ENCODE measurements at regions not wholly inside any gene's neighbourhood (a gene's known extent, or its start where the extent isn't known, plus 50 kb on each side); places are given as distances from the start of the nearest gene placed in this dataset.
"Not testable (repeated sequence)": the region's sequence is repeated elsewhere in the genome, so short reads cannot be mapped to it uniquely, and the experiment has no call there.

DNA sequence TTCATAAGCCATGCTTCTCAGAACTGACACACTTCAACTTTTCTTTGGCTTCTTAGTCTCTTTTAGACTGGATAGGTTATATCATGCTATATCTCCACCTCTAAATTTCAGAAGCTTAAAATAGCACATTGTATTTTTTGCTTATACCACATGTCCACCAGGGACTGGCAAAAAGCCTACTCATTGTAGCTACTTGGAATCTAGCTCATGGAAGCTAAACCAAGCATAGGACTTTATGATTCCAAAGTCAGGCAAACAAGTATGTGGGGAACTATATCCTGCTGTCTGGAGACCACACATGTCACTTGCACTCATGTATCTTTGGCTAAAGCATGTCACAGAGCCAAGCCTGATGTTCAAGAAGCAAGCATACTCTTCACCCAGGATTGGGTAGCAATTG lies 245.0 kb upstream of the RASGRP1 start:
- Mint-ChIP-seq H3K27ac (no peak overlapping the region), H3K9me3 (no peaks in the 10 kb centered on the region), H3K4me1 (no peaks in the 10 kb centered on the region), H3K27me3 (no peaks in the 10 kb centered on the region), H3K36me3 (no peaks in the 10 kb centered on the region), H3K4me3 (no peak overlapping the region)
- DNase-seq = no peak

DNA sequence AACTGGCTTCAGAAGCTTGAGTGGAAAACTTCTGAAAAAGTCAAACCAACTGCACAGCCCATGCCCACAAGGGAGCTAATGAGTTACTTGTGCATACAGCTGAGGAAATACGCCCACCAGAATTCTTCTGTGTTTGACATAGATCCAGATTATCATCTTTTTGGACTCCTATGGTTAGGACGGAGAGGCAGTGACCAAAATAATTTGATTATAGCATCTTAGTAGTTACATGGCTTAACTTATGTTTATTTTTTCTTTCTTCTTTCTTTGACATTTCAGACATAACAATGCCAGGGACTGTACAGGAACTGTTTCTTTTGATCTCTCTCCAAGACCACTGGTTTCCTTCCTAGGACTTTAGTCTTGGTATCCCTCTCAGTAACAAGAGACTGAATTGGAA lies 246.1 kb upstream of the RASGRP1 start:
- H3K4me3 Mint-ChIP-seq = no peak overlapping the region
- no peaks in the 10 kb centered on the region for H3K36me3 Mint-ChIP-seq
- DNase-seq = no peak
- H3K4me1 Mint-ChIP-seq = no peaks in the 10 kb centered on the region
- H3K9me3 Mint-ChIP-seq = no peaks in the 10 kb centered on the region
- no peak overlapping the region for H3K27ac Mint-ChIP-seq
- H3K27me3 Mint-ChIP-seq = no peaks in the 10 kb centered on the region

DNA sequence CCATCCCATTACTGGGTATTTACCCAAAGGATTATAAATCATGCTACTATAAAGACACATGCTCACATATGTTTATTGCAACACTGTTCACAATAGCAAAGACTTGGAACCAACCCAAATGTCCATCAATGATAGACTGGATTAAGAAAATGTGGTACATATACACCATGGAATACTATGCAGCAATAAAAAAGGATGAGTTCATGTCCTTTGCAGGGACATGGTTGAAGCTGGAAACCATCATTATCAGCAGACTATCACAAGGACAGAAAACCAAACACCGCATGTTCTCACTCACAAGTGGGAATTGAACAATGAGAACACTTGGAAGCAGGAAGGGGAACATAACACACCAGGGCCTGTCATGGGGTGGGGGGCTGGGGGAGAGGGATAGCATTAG lies 249.6 kb upstream of the RASGRP1 start:
- H3K4me3 Mint-ChIP-seq, H3K27me3 Mint-ChIP-seq, H3K4me1 Mint-ChIP-seq, H3K9me3 Mint-ChIP-seq, H3K27ac Mint-ChIP-seq, H3K36me3 Mint-ChIP-seq, DNase-seq: not testable (repeated sequence)

DNA sequence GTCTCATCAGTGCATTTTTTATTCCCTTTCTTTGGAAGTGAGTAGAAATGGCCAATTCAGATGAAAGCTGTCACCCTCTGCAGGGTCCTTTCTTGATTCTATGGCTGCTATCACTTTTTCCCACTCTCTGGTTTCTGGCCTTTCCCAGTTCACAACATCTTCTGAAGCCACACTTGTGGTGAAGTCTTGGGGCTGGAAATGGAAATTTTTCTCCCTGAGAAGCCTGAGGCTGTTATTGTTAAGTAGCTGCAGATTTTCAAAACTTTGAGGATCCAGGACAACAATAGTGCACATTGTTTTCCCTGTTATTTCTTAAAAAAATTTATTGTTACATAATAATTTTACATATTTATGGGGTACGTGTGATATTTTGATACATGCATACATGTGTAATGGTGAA lies 250.3 kb upstream of the RASGRP1 start:
- Mint-ChIP-seq H3K4me1 (peaks cover 5% of the 10 kb centered on the region), H3K27me3 (peaks cover 7% of the 10 kb centered on the region), H3K4me3 (no peak overlapping the region), H3K36me3 (no peaks in the 10 kb centered on the region), H3K27ac (no peak overlapping the region), H3K9me3 (no peaks in the 10 kb centered on the region)
- no peak for DNase-seq

DNA sequence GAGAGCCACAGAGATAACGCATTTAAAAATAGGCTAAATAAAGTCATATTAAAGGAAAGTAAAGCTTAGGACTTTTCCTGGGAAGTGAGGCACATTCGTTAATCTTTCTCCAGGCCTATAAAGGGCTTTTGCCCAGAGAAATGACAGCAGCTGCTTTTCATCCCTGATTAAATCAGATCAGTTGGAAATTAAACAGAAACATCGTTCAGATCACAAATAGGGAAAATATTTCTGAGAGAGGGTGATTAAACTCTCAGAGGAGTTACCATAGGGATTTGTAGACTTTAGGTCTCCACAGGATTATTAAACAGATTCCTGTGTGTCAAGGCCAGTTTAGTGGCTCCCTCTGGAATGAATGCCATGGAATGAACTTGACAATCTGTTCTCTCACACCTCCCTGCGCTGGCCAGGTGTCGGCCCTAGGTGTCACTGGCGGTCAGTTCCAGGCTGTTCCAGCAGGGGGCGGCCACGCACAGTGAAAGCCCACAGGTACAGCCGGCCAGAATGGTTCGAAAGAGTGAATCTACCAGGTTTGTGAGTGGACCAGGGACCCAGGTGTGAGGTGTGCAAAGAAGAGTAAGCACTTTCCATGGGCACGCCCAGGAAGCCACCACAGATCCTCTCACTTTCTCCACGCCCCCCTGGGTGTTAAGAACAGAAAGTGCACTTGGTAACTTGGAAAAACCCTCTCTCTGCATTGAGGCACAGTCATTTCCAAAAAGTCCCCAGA lies 253.0 kb upstream of the RASGRP1 start:
- H3K4me3 Mint-ChIP-seq = no peak overlapping the region

DNA sequence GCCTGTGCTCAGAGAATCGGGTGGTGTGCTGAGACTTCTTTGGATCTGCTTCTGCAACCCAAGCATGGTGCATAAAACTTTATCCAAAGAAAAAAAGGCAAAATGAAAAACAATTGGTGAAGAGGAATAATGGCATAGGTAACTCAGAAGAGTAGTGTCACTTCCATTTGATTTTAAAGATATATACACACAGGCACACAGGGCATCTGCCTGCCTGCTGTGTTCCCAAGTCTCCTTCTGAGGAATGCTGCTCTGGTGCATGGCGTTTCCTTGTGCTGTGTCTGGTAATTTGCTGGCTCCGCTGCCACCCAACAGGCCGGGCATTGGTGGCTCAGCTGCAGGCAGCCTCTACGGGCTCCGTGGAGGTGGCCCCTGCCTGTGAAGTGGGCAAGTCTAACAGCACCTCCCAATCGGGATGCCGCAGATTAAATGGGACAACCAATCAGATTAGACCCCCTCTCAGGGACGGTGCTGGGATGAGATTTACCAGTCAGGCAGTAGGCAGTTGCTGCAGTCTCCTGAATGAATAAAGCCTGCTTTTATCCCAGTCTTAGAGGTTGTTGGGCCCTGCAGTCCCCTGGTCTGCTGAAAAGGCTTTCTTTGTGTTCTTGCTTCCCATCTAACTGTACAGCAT lies 253.7 kb upstream of the RASGRP1 start:
- no peak overlapping the region for H3K27ac Mint-ChIP-seq

More for the DNA sequence above, 253.0 kb upstream of the RASGRP1 start:
- DNase-seq = peak; percentile 80
- no peaks in the 10 kb centered on the region for H3K36me3 Mint-ChIP-seq
- H3K27me3 Mint-ChIP-seq = peaks cover 7% of the 10 kb centered on the region
- peaks cover 5% of the 10 kb centered on the region for H3K4me1 Mint-ChIP-seq
- H3K9me3 Mint-ChIP-seq = no peaks in the 10 kb centered on the region
- no peak overlapping the region for H3K27ac Mint-ChIP-seq

DNA sequence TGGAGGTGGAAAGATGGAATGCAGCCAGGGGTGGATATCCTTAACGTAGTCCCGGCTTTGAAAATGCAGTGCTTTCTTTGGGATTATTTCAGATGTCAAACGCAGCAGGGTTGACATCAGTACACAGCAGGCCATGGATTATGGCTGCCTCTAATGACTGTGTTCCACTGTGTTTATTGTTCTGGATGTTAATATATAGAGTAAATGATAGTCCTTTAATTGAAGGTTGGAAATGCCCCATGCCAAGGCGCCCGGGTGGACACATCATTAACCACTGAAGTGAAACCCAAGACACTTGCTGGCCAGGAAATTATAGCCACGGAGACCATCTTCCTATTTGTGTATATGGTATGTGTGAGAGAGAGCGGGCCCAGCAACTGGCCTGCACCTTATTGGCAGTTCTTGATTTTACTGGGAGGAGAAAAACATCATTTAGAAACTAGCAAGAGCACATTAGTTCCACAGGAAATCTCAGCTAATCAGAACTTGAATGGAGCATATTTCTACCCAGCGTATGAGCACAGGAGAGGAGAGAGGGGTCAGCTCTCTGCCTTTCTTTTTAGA lies 254.9 kb upstream of the RASGRP1 start:
- H3K27ac Mint-ChIP-seq = no peak overlapping the region
- H3K36me3 Mint-ChIP-seq = no peaks in the 10 kb centered on the region
- H3K9me3 Mint-ChIP-seq = no peaks in the 10 kb centered on the region
- no peak for DNase-seq
- H3K4me3 Mint-ChIP-seq = no peak overlapping the region
- peaks cover 7% of the 10 kb centered on the region for H3K27me3 Mint-ChIP-seq
- peaks cover 5% of the 10 kb centered on the region for H3K4me1 Mint-ChIP-seq

More for the DNA sequence above, 253.7 kb upstream of the RASGRP1 start:
- H3K36me3 Mint-ChIP-seq = no peaks in the 10 kb centered on the region
- no peak for DNase-seq
- H3K4me1 Mint-ChIP-seq = peaks cover 5% of the 10 kb centered on the region
- no peak overlapping the region for H3K4me3 Mint-ChIP-seq
- peaks cover 7% of the 10 kb centered on the region for H3K27me3 Mint-ChIP-seq
- no peaks in the 10 kb centered on the region for H3K9me3 Mint-ChIP-seq

DNA sequence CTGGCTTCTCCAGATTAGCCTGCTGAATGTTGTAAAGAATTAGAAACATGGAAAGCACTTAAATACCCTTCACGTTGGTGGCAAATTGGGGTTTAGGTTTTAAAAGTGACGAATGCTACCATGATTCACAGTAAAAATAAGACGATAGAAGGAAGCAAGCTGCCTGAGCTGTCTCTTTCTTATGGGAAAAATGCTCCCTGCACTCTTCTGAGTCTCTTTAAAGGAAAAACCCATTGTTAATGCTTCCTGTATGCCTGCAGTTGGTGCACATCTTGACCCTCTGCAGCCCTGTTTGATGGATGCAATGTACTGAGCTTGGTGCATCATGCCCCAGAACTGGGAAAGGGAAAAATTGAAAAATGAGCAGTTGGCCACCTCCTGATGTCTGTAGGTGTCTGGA lies 258.6 kb upstream of the RASGRP1 start:
- Mint-ChIP-seq H3K4me3 (no peak overlapping the region), H3K27me3 (peaks cover 9% of the 10 kb centered on the region)
- DNase-seq = no peak

DNA sequence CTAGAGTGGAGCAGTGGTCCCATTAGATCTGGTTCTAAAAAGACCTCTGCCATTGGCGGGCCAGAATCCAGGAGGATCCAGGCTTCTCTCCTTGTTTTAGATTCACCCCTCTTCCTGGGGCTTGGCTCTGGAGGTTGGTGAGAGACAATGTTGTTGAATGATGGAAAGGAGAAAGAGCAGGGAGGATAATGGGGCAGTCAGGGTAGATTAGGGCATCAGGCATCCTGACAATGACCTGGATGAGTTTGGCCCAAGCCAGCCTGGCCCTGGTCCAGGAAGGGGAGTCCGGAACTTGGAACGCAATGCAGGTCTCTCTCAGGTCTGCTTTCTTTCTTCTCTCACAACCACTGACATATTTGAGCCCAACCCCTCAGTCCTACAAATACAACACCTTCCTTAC lies 260.1 kb upstream of the RASGRP1 start:
- Mint-ChIP-seq H3K9me3 (no peaks in the 10 kb centered on the region), H3K4me1 (no peaks in the 10 kb centered on the region), H3K36me3 (no peaks in the 10 kb centered on the region), H3K27me3 (peaks cover 12% of the 10 kb centered on the region), H3K27ac (no peak overlapping the region), H3K4me3 (no peak overlapping the region)
- DNase-seq = no peak

More for the DNA sequence above, 258.6 kb upstream of the RASGRP1 start:
- H3K27ac Mint-ChIP-seq = no peak overlapping the region
- H3K9me3 Mint-ChIP-seq = no peaks in the 10 kb centered on the region
- H3K36me3 Mint-ChIP-seq = no peaks in the 10 kb centered on the region
- no peaks in the 10 kb centered on the region for H3K4me1 Mint-ChIP-seq

DNA sequence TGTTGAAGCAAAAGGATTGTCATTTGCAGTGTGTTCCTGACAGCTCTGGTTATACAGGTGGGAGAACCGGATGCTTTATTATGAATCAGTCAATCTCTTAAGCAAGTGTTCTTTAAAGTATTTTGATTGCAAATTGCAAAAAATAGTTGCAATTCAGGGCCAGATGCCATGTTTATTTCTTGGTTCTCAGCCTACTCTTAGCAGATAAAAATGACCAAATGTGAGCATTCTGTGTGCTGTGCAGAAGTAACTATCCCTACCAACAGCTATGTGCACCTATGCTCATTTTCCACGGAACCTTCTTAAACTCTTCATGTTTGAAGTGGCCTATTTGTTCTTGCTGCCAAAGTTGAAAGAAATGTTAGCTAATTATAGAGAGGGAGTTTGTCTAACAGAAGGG lies 262.3 kb upstream of the RASGRP1 start:
- Mint-ChIP-seq H3K27me3 (peaks cover 16% of the 10 kb centered on the region), H3K9me3 (no peaks in the 10 kb centered on the region), H3K4me3 (no peak overlapping the region), H3K4me1 (no peaks in the 10 kb centered on the region), H3K36me3 (no peaks in the 10 kb centered on the region), H3K27ac (no peak overlapping the region)
- DNase-seq = no peak

DNA sequence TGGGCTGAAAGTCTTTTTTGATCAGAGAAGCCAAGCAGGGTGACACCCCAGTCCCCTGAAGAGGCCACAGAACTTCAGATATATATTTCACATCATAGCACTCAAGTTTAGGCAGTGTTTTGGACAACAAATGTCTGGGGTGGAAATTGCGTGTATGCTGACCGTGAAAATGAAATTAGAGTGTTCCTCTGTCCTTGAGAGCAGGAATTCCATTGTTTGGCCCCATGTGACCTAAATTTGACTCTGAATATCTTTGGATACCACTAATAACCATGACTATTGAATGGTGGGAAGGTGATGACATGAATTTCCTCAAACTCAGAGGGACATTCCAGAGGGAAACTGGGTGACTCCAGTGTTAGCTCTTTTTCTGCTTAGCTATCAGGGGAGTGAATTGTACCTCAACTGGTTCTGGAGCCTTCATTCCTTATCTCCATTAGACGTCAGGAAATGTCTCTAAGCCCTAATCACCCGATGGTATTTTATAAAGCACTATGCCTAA lies 263.5 kb upstream of the RASGRP1 start:
- Mint-ChIP-seq H3K9me3 (peaks cover under 1% of the 10 kb centered on the region), H3K27me3 (peaks cover 17% of the 10 kb centered on the region), H3K4me3 (no peak overlapping the region), H3K4me1 (no peaks in the 10 kb centered on the region), H3K36me3 (no peaks in the 10 kb centered on the region), H3K27ac (no peak overlapping the region)
- no peak for DNase-seq

DNA sequence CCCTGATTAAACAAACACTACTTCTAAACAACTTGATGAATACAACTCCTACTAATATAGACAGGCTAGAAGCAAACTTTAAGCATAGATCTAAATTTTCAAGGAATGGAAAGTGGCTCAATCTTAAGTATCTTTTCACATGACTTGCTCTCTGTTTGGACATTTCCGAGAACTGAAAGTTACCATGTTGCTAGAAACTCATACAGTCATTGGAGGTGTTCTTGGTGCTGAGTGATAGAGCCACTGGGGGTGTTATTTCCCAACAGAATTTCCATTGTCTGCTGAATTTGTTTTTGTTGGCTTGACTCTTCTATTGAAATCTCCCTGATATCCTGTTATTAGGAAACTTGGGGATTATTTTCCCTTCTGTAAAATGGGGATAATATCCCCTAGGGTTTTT lies 264.5 kb upstream of the RASGRP1 start:
- peaks cover 4% of the 10 kb centered on the region for H3K9me3 Mint-ChIP-seq
- no peak overlapping the region for H3K27ac Mint-ChIP-seq
- no peaks in the 10 kb centered on the region for H3K36me3 Mint-ChIP-seq
- DNase-seq = no peak
- peaks cover 20% of the 10 kb centered on the region for H3K27me3 Mint-ChIP-seq
- no peak overlapping the region for H3K4me3 Mint-ChIP-seq
- H3K4me1 Mint-ChIP-seq = no peaks in the 10 kb centered on the region

DNA sequence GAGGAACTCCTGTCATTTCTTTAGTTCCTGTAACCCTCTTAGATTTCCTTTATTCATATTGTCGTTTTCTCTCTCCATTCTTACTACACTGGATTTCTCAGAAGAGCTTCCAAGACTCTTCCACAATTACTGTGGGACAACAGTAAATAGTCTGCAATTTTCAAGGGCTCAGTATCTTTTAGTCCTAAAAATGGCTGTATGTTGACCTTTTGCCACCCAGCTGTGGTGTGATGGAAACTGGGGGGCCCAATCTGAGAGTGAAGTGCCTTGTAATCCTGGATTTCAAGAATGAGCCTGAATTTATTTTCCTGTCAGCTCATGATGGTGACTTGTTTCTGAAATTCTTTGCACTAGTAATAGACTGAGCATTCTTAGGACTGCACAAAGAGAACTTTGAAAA lies 277.6 kb upstream of the RASGRP1 start:
- H3K9me3 Mint-ChIP-seq = peaks cover 2% of the 10 kb centered on the region
- peaks cover 24% of the 10 kb centered on the region for H3K27me3 Mint-ChIP-seq
- DNase-seq = no peak
- H3K4me1 Mint-ChIP-seq = no peaks in the 10 kb centered on the region
- no peak overlapping the region for H3K4me3 Mint-ChIP-seq
- H3K27ac Mint-ChIP-seq = no peak overlapping the region
- H3K36me3 Mint-ChIP-seq = peaks cover 1% of the 10 kb centered on the region

DNA sequence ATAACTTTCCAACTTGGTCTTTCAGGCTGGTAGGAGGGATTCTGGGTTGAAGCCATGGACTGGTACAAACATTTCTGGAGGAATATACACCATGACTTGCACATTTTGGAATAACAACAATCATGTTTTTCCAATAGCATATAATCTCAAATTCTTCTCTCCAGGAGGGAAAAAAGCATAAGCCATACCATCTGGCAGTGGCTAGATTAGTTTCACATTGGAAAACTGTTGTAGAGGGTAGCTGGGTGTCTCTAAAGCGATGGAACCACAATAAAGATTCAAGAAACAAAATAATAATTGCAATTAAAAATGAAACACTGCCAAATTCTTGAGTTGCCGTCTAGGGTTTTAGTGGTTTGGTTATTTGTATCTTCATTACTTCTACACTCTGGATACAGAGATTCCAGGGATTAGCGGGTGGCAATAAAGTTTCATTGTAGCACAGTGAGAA lies 278.5 kb upstream of the RASGRP1 start:
- H3K36me3 Mint-ChIP-seq = peaks cover 1% of the 10 kb centered on the region
- no peak overlapping the region for H3K4me3 Mint-ChIP-seq
- H3K9me3 Mint-ChIP-seq = no peaks in the 10 kb centered on the region
- no peak for DNase-seq
- no peak overlapping the region for H3K27ac Mint-ChIP-seq
- no peaks in the 10 kb centered on the region for H3K4me1 Mint-ChIP-seq
- H3K27me3 Mint-ChIP-seq = peaks cover 16% of the 10 kb centered on the region

DNA sequence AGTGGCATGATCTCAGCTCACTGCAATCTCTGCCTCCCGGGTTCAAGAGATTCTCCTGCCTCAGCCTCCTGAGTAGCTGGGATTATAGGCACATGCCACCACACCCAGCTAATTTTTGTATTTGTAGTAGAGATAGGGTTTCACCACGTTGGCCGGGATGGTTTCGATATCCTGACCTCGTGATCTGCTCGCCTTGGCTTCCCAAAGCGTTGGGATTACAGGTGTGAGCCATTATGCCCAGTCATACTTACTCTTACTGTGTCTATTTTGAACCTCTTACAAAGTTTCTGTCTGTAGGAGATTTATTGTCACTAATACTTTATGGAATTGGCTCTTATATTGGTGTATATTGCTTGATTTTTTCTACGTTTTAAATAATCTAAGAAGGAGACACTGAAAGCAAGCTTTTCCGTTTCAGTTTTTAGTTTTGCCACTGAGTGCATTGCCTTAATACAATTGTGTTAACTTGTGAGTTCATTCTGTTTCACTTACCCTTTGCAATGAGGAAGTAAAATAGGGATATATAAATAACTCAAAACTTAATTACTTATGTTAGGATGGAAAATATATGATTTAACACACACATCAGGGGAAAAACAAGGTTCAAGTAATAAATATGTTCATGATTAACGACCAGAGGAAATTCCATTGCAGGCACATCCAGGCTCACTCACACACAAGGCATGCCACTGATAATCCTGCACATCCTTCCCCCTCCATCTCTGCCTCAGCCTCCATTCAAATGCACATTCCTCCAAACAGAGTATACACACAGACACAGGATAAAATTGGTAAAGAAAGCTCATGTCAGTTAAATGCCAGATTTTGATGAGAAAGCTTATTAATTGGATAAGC lies 279.3 kb upstream of the RASGRP1 start:
- Mint-ChIP-seq H3K9me3 (no peaks in the 10 kb centered on the region), H3K4me1 (no peaks in the 10 kb centered on the region), H3K27me3 (peaks cover 13% of the 10 kb centered on the region), H3K4me3 (no peak overlapping the region), H3K36me3 (no peaks in the 10 kb centered on the region), H3K27ac (no peak overlapping the region)
- DNase-seq = no peak
